Glutamatergic neuron (in vitro differentiated cells): ENCODE measurements at regions not wholly inside any gene's neighbourhood (a gene's known extent, or its start where the extent isn't known, plus 50 kb on each side); places are given as distances from the start of the nearest gene placed in this dataset.

Experiments
- DNase-seq: peaks from one replicate; pipeline ENCODE4 v3.0.0; 2022
- H3K27ac Mint-ChIP-seq: one replicate; pipeline ENCODE4 v1.8.0; 2020; ENCODE audit warnings: mild to moderate bottlenecking, mixed read lengths, inconsistent platforms; ENCODE audit not compliant: unreplicated experiment
- H3K27me3 Mint-ChIP-seq: one replicate; pipeline ENCODE4 v1.8.0; 2020; ENCODE audit warnings: mild to moderate bottlenecking, moderate library complexity, mixed read lengths, inconsistent platforms; ENCODE audit not compliant: unreplicated experiment
- H3K36me3 Mint-ChIP-seq: one replicate; pipeline ENCODE4 v1.8.0; 2020; ENCODE audit warnings: mild to moderate bottlenecking, mixed read lengths, inconsistent platforms; ENCODE audit not compliant: unreplicated experiment
- H3K4me1 Mint-ChIP-seq: one replicate; pipeline ENCODE4 v1.8.0; 2020; ENCODE audit warnings: mild to moderate bottlenecking, low read depth, mixed read lengths, inconsistent platforms; ENCODE audit not compliant: unreplicated experiment
- H3K4me3 Mint-ChIP-seq: one replicate; pipeline ENCODE4 v1.8.0; 2020; ENCODE audit warnings: mild to moderate bottlenecking, mixed read lengths, inconsistent platforms; ENCODE audit not compliant: unreplicated experiment
- H3K9me3 Mint-ChIP-seq: one replicate; pipeline ENCODE4 v1.8.0; 2020; ENCODE audit warnings: mild to moderate bottlenecking, moderate library complexity, mixed read lengths, inconsistent platforms; ENCODE audit not compliant: unreplicated experiment
- TF ChIP-seq, protein P1 (sequence below): fragments of 200-600 bp; sonication (generic); IDR thresholded peaks from one replicate; pipeline ENCODE4 v1.5.0; 2021; ENCODE audit not compliant: partially characterized antibody, unreplicated experiment

DNA sequence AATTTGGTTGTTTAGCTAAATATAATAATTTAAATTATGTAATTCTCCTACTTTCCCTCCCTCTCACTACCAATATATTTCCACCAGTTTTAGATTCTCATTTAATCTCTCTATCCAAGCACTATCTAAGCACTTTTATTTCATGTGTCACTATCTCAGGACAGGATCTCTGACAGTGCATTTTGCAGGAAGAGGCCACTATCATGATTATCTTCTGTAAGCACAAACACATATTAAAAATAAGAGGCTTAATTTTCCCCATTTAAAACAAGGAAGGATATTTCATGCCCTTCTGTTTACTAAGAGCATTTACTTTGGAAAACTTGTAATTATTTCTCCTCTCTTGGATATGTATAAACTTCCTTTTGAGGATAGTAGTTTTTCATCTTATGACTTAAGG lies 726.2 kb upstream of the ZNF804A start:
- Mint-ChIP-seq H3K4me1 (no peaks in the 10 kb centered on the region), H3K36me3 (no peaks in the 10 kb centered on the region), H3K9me3 (no peaks in the 10 kb centered on the region), H3K4me3 (no peak overlapping the region), H3K27ac (no peak overlapping the region), H3K27me3 (no peaks in the 10 kb centered on the region)
- no peak for DNase-seq
- TF ChIP-seq, protein P1, sequence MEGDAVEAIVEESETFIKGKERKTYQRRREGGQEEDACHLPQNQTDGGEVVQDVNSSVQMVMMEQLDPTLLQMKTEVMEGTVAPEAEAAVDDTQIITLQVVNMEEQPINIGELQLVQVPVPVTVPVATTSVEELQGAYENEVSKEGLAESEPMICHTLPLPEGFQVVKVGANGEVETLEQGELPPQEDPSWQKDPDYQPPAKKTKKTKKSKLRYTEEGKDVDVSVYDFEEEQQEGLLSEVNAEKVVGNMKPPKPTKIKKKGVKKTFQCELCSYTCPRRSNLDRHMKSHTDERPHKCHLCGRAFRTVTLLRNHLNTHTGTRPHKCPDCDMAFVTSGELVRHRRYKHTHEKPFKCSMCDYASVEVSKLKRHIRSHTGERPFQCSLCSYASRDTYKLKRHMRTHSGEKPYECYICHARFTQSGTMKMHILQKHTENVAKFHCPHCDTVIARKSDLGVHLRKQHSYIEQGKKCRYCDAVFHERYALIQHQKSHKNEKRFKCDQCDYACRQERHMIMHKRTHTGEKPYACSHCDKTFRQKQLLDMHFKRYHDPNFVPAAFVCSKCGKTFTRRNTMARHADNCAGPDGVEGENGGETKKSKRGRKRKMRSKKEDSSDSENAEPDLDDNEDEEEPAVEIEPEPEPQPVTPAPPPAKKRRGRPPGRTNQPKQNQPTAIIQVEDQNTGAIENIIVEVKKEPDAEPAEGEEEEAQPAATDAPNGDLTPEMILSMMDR: no peak

DNA sequence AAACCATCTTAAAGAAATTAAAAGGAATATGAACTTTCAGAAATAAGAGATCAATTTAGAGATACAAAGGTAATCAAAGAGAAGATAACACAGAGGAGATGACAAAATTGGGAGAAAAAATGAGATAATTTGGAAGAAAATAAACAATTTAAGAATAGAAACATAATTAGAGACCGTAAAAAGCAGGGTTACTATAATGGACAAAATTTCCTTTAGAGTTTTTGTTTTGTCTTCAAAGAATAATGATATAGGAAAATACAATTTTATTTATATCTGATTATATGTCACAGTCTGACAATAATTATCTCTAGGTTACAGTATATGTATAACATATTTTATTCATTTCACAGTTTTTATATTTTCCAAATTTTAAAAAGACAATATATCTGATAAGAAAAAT lies 716.4 kb upstream of the ZNF804A start:
- no peak for DNase-seq
- H3K27me3 Mint-ChIP-seq: no peaks in the 10 kb centered on the region
- H3K36me3 Mint-ChIP-seq: no peaks in the 10 kb centered on the region
- TF ChIP-seq, protein P1: no peak
- no peak overlapping the region for H3K4me3 Mint-ChIP-seq
- H3K9me3 Mint-ChIP-seq: no peaks in the 10 kb centered on the region
- no peaks in the 10 kb centered on the region for H3K4me1 Mint-ChIP-seq
- H3K27ac Mint-ChIP-seq: no peak overlapping the region

DNA sequence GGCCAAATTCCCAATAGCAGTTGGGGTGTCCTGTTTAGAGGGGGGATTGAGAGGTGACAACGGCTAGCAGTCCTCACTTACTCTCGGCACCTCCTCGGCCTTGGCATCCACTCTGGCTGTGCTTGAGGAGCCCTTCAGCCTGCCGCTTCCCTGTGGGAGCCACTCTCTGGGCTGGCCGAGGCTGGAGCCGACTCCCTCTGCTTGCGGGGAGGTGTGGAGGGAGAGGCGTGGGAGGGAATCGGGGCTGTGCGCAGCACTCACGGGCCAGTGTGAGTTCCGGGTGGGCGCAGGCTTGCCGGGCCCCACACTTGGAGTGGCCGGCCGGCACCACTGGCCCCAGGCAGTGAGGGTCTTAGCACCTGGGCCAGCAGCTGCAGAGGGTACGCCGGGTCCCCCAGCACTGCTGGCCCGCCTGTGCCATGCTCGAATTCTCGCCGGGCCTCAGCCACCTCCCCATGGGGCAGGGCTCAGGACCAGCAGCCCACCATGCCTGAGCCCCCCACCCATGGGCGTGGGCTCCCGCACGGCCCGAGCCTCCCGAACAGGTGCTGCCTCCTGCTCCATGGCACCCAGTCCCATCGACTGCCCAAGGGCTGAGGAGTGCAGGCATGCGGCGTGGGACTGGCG lies 705.9 kb upstream of the ZNF804A start:
- Mint-ChIP-seq H3K36me3 (peaks cover 4% of the 10 kb centered on the region), H3K27me3 (peaks cover 2% of the 10 kb centered on the region), H3K9me3 (peaks cover 3% of the 10 kb centered on the region), H3K27ac (no peak overlapping the region), H3K4me1 (no peaks in the 10 kb centered on the region), H3K4me3 (no peak overlapping the region)
- DNase-seq: no peak
- TF ChIP-seq, protein P1: no peak

DNA sequence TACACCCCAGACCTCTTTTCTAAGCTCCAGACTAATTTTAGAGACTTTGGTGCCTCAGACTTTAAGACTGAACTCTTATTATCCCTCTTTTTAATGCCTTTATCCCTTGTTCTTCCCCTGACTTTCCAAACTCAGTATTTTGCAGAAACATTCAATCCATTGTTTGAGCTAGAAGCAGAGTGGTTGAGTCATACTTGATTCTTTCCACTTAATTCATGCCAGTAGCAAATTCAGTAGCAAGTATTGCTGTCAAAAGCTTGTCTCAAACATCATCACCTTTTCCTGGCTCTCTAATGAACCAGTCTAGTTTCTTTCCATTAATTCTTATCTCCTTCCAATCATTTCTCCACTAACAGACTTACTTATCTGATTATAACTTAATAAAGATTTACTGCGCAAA lies 699.7 kb upstream of the ZNF804A start:
- H3K4me1 Mint-ChIP-seq: no peaks in the 10 kb centered on the region
- no peak overlapping the region for H3K27ac Mint-ChIP-seq
- DNase-seq: no peak
- TF ChIP-seq, protein P1: no peak
- no peaks in the 10 kb centered on the region for H3K27me3 Mint-ChIP-seq
- no peaks in the 10 kb centered on the region for H3K36me3 Mint-ChIP-seq
- H3K9me3 Mint-ChIP-seq: peaks cover 1% of the 10 kb centered on the region
- H3K4me3 Mint-ChIP-seq: no peak overlapping the region

DNA sequence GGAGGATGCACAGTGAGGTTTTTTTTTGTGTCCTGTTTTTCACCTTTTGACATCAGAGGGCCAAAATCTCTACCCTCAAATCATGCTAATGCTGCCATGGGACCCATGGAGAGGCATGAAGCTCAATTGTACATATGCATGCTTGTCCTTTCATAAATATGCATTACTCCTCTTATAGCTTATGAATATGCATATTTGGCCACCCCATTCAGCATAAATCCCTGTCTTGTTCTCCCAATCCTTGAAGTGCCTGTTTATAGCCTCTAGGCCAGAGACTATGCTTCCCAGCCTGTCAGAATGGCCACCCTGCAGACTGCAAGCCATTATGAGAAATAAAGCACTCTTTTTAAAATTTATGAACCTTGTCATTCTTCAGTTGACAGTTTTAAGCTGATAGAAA lies 696.4 kb upstream of the ZNF804A start:
- DNase-seq: no peak
- TF ChIP-seq, protein P1: no peak
- Mint-ChIP-seq H3K27me3 (no peaks in the 10 kb centered on the region), H3K4me3 (no peak overlapping the region), H3K9me3 (no peaks in the 10 kb centered on the region), H3K27ac (no peak overlapping the region), H3K36me3 (no peaks in the 10 kb centered on the region), H3K4me1 (no peaks in the 10 kb centered on the region)
